Esophagus squamous epithelium (tissue), 4 donors: ENCODE measurements at regions not wholly inside any gene's neighbourhood (a gene's known extent, or its start where the extent isn't known, plus 50 kb on each side); places are given as distances from the start of the nearest gene placed in this dataset.
"Not testable (repeated sequence)": the region's sequence is repeated elsewhere in the genome, so short reads cannot be mapped to it uniquely, and the experiment has no call there.

ENCODE experiments used
- CTCF ChIP-seq, 6 experiments: fragments of 450-650 bp in 4 of 6; fragments of 200-600 bp in 2 of 6; sonication (generic) in 2 of 6; IDR thresholded peaks; one replicate each; pipeline ENCODE4 v1.5.1; 2016 to 2019; ENCODE audit warnings: antibody characterized with exemption in 6 of 6, mild to moderate bottlenecking in 4 of 6, moderate library complexity in 4 of 6
- POLR2A ChIP-seq, 4 donors: fragments of 450-650 bp; IDR thresholded peaks; one replicate each; pipeline ENCODE4 v1.6.1; 2017; ENCODE audit warnings: antibody characterized with exemption in 4 of 4, mild to moderate bottlenecking in 4 of 4, moderate library complexity in 3 of 4

- TF ChIP-seq POLR2A, CTCF (IDR thresholded peaks at IDR 0.05): not testable (repeated sequence)
These were observed 73.2 kb upstream of the RUBCNL start for GRCh38 chr13:46460223-46460622.
